ENCODE measurements at regions not wholly inside any gene's neighbourhood (a gene's known extent, or its start where the extent isn't known, plus 50 kb on each side); places are given as distances from the start of the nearest gene placed in this dataset.
A peak's percentile ranks its signal among the peaks of the same experiment; 100 is the strongest.

DNA sequence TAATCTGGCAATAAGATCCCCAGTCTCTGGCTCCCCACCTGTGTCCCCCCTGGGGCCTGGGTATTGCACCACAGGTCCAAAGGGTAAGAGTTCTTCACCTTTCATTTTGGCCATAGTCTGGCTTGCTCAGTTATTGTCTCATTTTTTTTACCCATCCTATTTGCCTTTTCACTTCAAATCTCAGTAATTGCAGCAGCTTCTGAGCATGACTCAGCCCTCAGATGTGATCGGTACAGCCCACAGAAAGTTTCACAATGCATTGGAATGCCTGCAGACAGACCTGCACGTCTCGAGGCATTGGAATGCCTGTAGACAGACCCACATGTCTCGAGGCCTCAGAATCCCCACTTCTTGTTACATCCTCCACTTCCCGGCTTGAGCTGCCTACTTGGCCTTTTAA lies 173.6 kb downstream of the NUFIP1 start (continued):
- TF ChIP-seq ZHX2 (IDR thresholded peaks at IDR 0.05; ENCODE audit: low read depth) (no peak), ZHX2 (CRISPR knock-in tag; IDR thresholded peaks at IDR 0.05; ENCODE audit: borderline replicate concordance) (no peak), ZNF362 (CRISPR knock-in tag; IDR thresholded peaks at IDR 0.05; ENCODE audit: borderline replicate concordance) (peak; percentile 66; the same call in 1 of the 2 replicates), REL (CRISPR knock-in tag; conservative IDR thresholded peaks at IDR 0.05) (no peak), DNMT3B (CRISPR knock-in tag; conservative IDR thresholded peaks at IDR 0.05) (no peak), HINFP (CRISPR knock-in tag; IDR thresholded peaks at IDR 0.05; ENCODE audit: low read depth) (no peak), ZNF275 (CRISPR knock-in tag; IDR thresholded peaks at IDR 0.05; ENCODE audit: borderline replicate concordance) (no peak), HNF4G (IDR thresholded peaks at IDR 0.05; ENCODE audit: borderline replicate concordance, low read depth, low read length) (peak; percentile 34; the same call in 1 of the 2 replicates), HNF4G (CRISPR knock-in tag; IDR thresholded peaks at IDR 0.05; ENCODE audit: borderline replicate concordance, low read depth) (no peak), MED1 (CRISPR knock-in tag; IDR thresholded peaks at IDR 0.05) (0 out of 2 replicates have a peak, but pooled peaks have one; percentile 17), NR2F1 (CRISPR knock-in tag; IDR thresholded peaks at IDR 0.05) (peak in 1 of 2 experiments; percentile 25; a peak in 1 of 4 replicates), NFIB (CRISPR knock-in tag; IDR thresholded peaks at IDR 0.05; ENCODE audit: borderline replicate concordance) (no peak), TFDP1 (CRISPR knock-in tag; IDR thresholded peaks at IDR 0.05; ENCODE audit: borderline replicate concordance) (no peak), RXRA (CRISPR knock-in tag; IDR thresholded peaks at IDR 0.05) (peak; percentile 85; the same call in 1 of the 2 replicates), HDAC6 (IDR thresholded peaks at IDR 0.05; ENCODE audit: low read depth, low read length) (no peak)
- TF ChIP-seq, protein P1, sequence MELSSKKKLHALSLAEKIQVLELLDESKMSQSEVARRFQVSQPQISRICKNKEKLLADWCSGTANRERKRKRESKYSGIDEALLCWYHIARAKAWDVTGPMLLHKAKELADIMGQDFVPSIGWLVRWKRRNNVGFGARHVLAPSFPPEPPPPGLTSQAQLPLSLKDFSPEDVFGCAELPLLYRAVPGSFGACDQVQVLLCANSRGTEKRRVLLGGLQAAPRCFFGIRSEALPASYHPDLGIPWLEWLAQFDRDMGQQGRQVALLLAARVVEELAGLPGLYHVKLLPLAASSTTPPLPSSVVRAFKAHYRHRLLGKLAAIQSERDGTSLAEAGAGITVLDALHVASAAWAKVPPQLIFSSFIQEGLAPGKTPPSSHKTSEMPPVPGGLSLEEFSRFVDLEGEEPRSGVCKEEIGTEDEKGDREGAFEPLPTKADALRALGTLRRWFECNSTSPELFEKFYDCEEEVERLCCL (CRISPR knock-in tag; IDR thresholded peaks at IDR 0.05; ENCODE audit: borderline replicate concordance): no peak
